HEK293 (cell line): ENCODE measurements at regions not wholly inside any gene's neighbourhood (a gene's known extent, or its start where the extent isn't known, plus 50 kb on each side); places are given as distances from the start of the nearest gene placed in this dataset.
"Not testable (repeated sequence)": the region's sequence is repeated elsewhere in the genome, so short reads cannot be mapped to it uniquely, and the experiment has no call there.

ENCODE experiments used
- ATF2 ChIP-seq: fragments of 450-650 bp; formaldehyde crosslinking; IDR thresholded peaks from 2 replicates; pipeline ENCODE4 v1.5.1; 2016; ENCODE audit warnings: missing biosample characterization, missing genetic modification characterization, low read depth
- CTCF ChIP-seq: fragments of 450-650 bp; formaldehyde crosslinking; IDR thresholded peaks from 2 replicates; pipeline ENCODE4 v1.5.1; 2016; ENCODE audit warnings: missing biosample characterization, missing genetic modification characterization
- ZFP41 ChIP-seq: fragments of 450-650 bp; formaldehyde crosslinking; IDR thresholded peaks from 2 replicates; pipeline ENCODE4 v1.5.1; 2016; ENCODE audit warnings: missing biosample characterization, missing genetic modification characterization, borderline replicate concordance
- ZNF148 ChIP-seq: fragments of 450-650 bp; formaldehyde crosslinking; IDR thresholded peaks from 2 replicates; pipeline ENCODE4 v1.5.0; 2017; ENCODE audit warnings: missing biosample characterization, missing genetic modification characterization, borderline replicate concordance
- ZNF175 ChIP-seq: fragments of 450-650 bp; formaldehyde crosslinking; IDR thresholded peaks from 2 replicates; pipeline ENCODE4 v1.5.1; 2016; ENCODE audit warnings: missing biosample characterization, missing genetic modification characterization
- ZNF670 ChIP-seq: fragments of 450-650 bp; formaldehyde crosslinking; IDR thresholded peaks from 2 replicates; pipeline ENCODE4 v1.5.1; 2016; ENCODE audit warnings: missing biosample characterization, missing genetic modification characterization, low read depth

GRCh38 chr10:38354410-38354809, 260.3 kb downstream of the ZNF37A start:
- TF ChIP-seq CTCF (tag by site-specific recombination); ZNF175; ATF2 (tag by site-specific recombination); ZNF670 (tag by site-specific recombination); ZFP41 (tag by site-specific recombination); ZNF148 (tag by site-specific recombination): not testable (repeated sequence)
